Hepatocyte (in vitro differentiated cells): ENCODE measurements at regions not wholly inside any gene's neighbourhood (a gene's known extent, or its start where the extent isn't known, plus 50 kb on each side); places are given as distances from the start of the nearest gene placed in this dataset.

Experiments used
- DNase-seq: peaks from one replicate; pipeline ENCODE4 v3.0.0-alpha.2; 2016; ENCODE audit warnings: low spot score
- H2AFZ ChIP-seq: fragments of 200-600 bp; sonication (generic); 2 replicates; pipeline ENCODE4 v1.6.0; 2016; ENCODE audit warnings: antibody characterized with exemption, mild to moderate bottlenecking
- H3K27ac ChIP-seq: fragments of 200-600 bp; sonication (generic); 2 replicates; pipeline ENCODE4 v1.5.1; 2016; ENCODE audit warnings: mild to moderate bottlenecking
- H3K27me3 ChIP-seq: fragments of 200-600 bp; sonication (generic); 2 replicates; pipeline ENCODE4 v1.6.1; 2016
- H3K36me3 ChIP-seq: fragments of 200-600 bp; sonication (generic); replicated peaks from 2 replicates; pipeline ENCODE4 v1.5.1; 2016; ENCODE audit warnings: low read depth; ENCODE audit not compliant: insufficient read depth
- H3K4me1 ChIP-seq: fragments of 200-600 bp; sonication (generic); 2 replicates; pipeline ENCODE4 v1.5.1; 2016; ENCODE audit warnings: mild to moderate bottlenecking, moderate library complexity; ENCODE audit not compliant: insufficient read depth
- H3K4me2 ChIP-seq: fragments of 200-600 bp; sonication (generic); 2 replicates; pipeline ENCODE4 v1.6.0; 2016
- H3K4me3 ChIP-seq: fragments of 200-600 bp; sonication (generic); 2 replicates; pipeline ENCODE4 v1.5.1; 2016; ENCODE audit warnings: mild to moderate bottlenecking
- H3K79me2 ChIP-seq: fragments of 200-600 bp; sonication (generic); 2 replicates; pipeline ENCODE4 v1.6.0; 2017; ENCODE audit warnings: mild to moderate bottlenecking
- H3K9me2 ChIP-seq: fragments of 200-600 bp; sonication (generic); replicated peaks from 2 replicates; pipeline ENCODE4 v1.6.0; 2017; ENCODE audit warnings: mild to moderate bottlenecking; ENCODE audit not compliant: insufficient read depth
- H3K9me3 ChIP-seq: fragments of 200-600 bp; sonication (generic); 2 replicates; pipeline ENCODE4 v1.5.1; 2016; ENCODE audit warnings: low read depth, mild to moderate bottlenecking
- H4K20me1 ChIP-seq: fragments of 200-600 bp; sonication (generic); 2 replicates; pipeline ENCODE4 v1.6.0; 2016; ENCODE audit warnings: mild to moderate bottlenecking; ENCODE audit not compliant: insufficient read depth, poor library complexity, severe bottlenecking
- CTCF ChIP-seq: fragments of 200-600 bp; sonication (generic); IDR thresholded peaks from 2 replicates; pipeline ENCODE4 v1.5.1; 2016; ENCODE audit warnings: antibody characterized with exemption, mild to moderate bottlenecking; ENCODE audit not compliant: poor library complexity
- EZH2 ChIP-seq: fragments of 200-600 bp; sonication (generic); IDR thresholded peaks from 2 replicates; pipeline ENCODE4 v1.6.1; 2016; ENCODE audit warnings: antibody characterized with exemption, mild to moderate bottlenecking, borderline replicate concordance
- EZH2phosphoT487 ChIP-seq: fragments of 200-600 bp; sonication (generic); IDR thresholded peaks from one replicate; pipeline ENCODE4 v1.6.1; 2018; ENCODE audit warnings: antibody characterized with exemption, mild to moderate bottlenecking, low read depth, moderate library complexity; ENCODE audit not compliant: unreplicated experiment, severe bottlenecking
- WGBS: methylation state at CpG from one replicate; pipeline ENCODE4 v1.1.6; 2016; ENCODE audit warnings: low lambda C conversion rate; ENCODE audit errors: missing lambda C conversion rate; 5-methylcytosine and 5-hydroxymethylcytosine counted together

- 93% methylated on average over 3 of the region's 3 CpGs for WGBS
- Histone ChIP-seq H3K27ac (no peak overlapping the region), H3K79me2 (no peaks in the 10 kb centered on the region), H4K20me1 (no peaks in the 10 kb centered on the region), H3K9me3 (no peaks in the 10 kb centered on the region), H3K4me1 (no peaks in the 10 kb centered on the region), H3K4me2 (no peak overlapping the region), H2AFZ (no peak overlapping the region), H3K4me3 (no peak overlapping the region), H3K36me3 (no peaks in the 10 kb centered on the region), H3K27me3 (no peaks in the 10 kb centered on the region), H3K9me2 (no peaks in the 10 kb centered on the region)
- TF ChIP-seq EZH2phosphoT487 (no peak), CTCF (no peak), EZH2 (no peak)
- no peak for DNase-seq
Measured at GRCh38 chr6:51060262-51060762, 241.6 kb downstream of the TFAP2B start.

GRCh38 chr6:51062166-51062722 lies 243.6 kb downstream of the TFAP2B start:
- H3K9me3 ChIP-seq, result no peaks in the 10 kb centered on the region
- H2AFZ ChIP-seq, result no peak overlapping the region
- H3K27ac ChIP-seq, result no peak overlapping the region
- no peak overlapping the region for H3K4me3 ChIP-seq
- DNase-seq, result no peak
- H3K9me2 ChIP-seq, result no peaks in the 10 kb centered on the region
- no peaks in the 10 kb centered on the region for H3K4me1 ChIP-seq
- H3K27me3 ChIP-seq, result no peaks in the 10 kb centered on the region
- no peak overlapping the region for H3K4me2 ChIP-seq
- TF ChIP-seq EZH2 (no peak), EZH2phosphoT487 (no peak), CTCF (no peak)
- H4K20me1 ChIP-seq, result no peaks in the 10 kb centered on the region
- no peaks in the 10 kb centered on the region for H3K79me2 ChIP-seq
- H3K36me3 ChIP-seq, result no peaks in the 10 kb centered on the region
- 67% methylated on average over 3 of the region's 3 CpGs for WGBS

- TF ChIP-seq CTCF, result no peak
- no peak for TF ChIP-seq EZH2
- no peak for TF ChIP-seq EZH2phosphoT487
- Histone ChIP-seq H2AFZ (no peak overlapping the region), H3K27me3 (no peaks in the 10 kb centered on the region), H3K27ac (no peak overlapping the region), H4K20me1 (no peaks in the 10 kb centered on the region), H3K4me3 (no peak overlapping the region), H3K4me1 (no peaks in the 10 kb centered on the region), H3K9me3 (no peaks in the 10 kb centered on the region), H3K36me3 (no peaks in the 10 kb centered on the region), H3K4me2 (no peak overlapping the region), H3K79me2 (no peaks in the 10 kb centered on the region), H3K9me2 (no peaks in the 10 kb centered on the region)
- DNase-seq, result no peak
- WGBS, result 77% methylated on average over 3 of the region's 3 CpGs
Measured at GRCh38 chr6:51077821-51078518, 259.3 kb downstream of the TFAP2B start.
